ENCODE measurements at regions not wholly inside any gene's neighbourhood (a gene's known extent, or its start where the extent isn't known, plus 50 kb on each side); places are given as distances from the start of the nearest gene placed in this dataset.
"Not testable (repeated sequence)": the region's sequence is repeated elsewhere in the genome, so short reads cannot be mapped to it uniquely, and the experiment has no call there.

GRCh38 chr5:74454263-74455030 is 186.1 kb downstream of the ENC1 start:
- Histone ChIP-seq H3K27ac (ENCODE audit: low read length) (no peak overlapping the region), H3K4me1 (ENCODE audit: control insufficient read depth, insufficient read depth, low read length) (no peaks in the 10 kb centered on the region), H3K9me3 (ENCODE audit: control insufficient read depth, low read length) (no peaks in the 10 kb centered on the region), H3K4me3 (ENCODE audit: low read length) (no peak overlapping the region), H3K27me3 (ENCODE audit: control insufficient read depth, insufficient read depth) (no peaks in the 10 kb centered on the region)
- intact Hi-C loops (cut with DNase I): no loop called here
- 84% methylated on average over 7 of the region's 7 CpGs for WGBS
- DNase-seq (no peak), ATAC-seq (no peak)

DNA sequence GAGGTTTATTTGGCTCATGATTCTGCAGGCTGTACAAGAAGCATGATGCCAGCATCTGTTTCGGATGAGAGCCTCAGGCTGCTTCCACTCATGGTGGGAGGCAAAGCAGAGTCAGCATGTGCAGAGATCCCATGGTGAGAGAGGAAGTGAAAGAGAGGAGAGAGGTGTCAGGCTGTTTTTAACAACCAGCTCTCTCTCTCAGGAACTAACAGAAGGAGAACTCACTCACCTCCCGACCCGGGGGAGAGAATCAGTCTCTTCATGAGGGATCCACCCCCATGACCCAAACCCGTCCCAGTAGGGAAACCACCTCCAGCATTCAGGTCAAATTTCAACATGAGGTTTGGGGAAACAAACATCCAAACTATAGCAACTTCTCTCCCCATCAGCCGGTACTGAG is 187.7 kb downstream of the ENC1 start:
- H3K4me1 ChIP-seq (ENCODE audit: control insufficient read depth, insufficient read depth, low read length): no peaks in the 10 kb centered on the region
- ATAC-seq (no peak), DNase-seq (no peak)
- 67% methylated on average over 5 of the region's 5 CpGs for WGBS
- intact Hi-C loops (cut with DNase I): no loop called here
- no peak overlapping the region for H3K4me3 ChIP-seq (ENCODE audit: low read length)
- no peaks in the 10 kb centered on the region for H3K9me3 ChIP-seq (ENCODE audit: control insufficient read depth, low read length)
- H3K27ac ChIP-seq (ENCODE audit: low read length): no peak overlapping the region
- no peaks in the 10 kb centered on the region for H3K27me3 ChIP-seq (ENCODE audit: control insufficient read depth, insufficient read depth)

DNA sequence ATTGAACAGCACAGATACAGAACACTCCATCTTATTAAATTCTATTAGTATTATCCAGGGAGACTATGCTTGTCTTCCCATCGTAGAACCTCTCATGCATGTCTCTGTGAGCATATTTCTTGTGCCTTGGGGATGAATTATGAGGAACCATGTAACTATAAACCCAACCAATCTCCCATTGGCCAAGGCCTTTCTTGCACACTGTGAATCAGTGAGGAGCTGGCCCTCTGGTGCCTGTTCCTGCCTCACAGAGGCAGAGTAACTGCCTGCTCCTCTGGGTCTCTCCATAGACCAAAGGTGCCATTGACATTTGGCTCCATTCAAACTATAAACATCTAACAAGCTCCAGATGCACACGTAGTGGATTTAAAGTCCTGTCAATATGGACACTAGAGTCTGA is 190.4 kb downstream of the ENC1 start:
- DNase-seq (no peak), ATAC-seq (no peak)
- no peaks in the 10 kb centered on the region for H3K9me3 ChIP-seq (ENCODE audit: control insufficient read depth, low read length)
- no peaks in the 10 kb centered on the region for H3K27me3 ChIP-seq (ENCODE audit: control insufficient read depth, insufficient read depth)
- H3K4me3 ChIP-seq (ENCODE audit: low read length): no peak overlapping the region
- 74% methylated on average over 2 of the region's 2 CpGs for WGBS
- intact Hi-C loops (cut with DNase I): no loop called here
- H3K27ac ChIP-seq (ENCODE audit: low read length): no peak overlapping the region
- H3K4me1 ChIP-seq (ENCODE audit: control insufficient read depth, insufficient read depth, low read length): no peaks in the 10 kb centered on the region

- no peak overlapping the region for H3K4me3 ChIP-seq (ENCODE audit: low read length)
- no peaks in the 10 kb centered on the region for H3K4me1 ChIP-seq (ENCODE audit: control insufficient read depth, insufficient read depth, low read length)
- no peak overlapping the region for H3K27ac ChIP-seq (ENCODE audit: low read length)
- ATAC-seq: peak; percentile 93
- 26% methylated on average over 12 of the region's 12 CpGs for WGBS
- H3K9me3 ChIP-seq (ENCODE audit: control insufficient read depth, low read length): no peaks in the 10 kb centered on the region
- no peaks in the 10 kb centered on the region for H3K27me3 ChIP-seq (ENCODE audit: control insufficient read depth, insufficient read depth)
- DNase-seq: peak; percentile 74 to 83 (median 75)
- intact Hi-C loops (cut with DNase I): no loop called here
Measured at GRCh38 chr5:74446725-74447241, 193.7 kb downstream of the ENC1 start.

DNA sequence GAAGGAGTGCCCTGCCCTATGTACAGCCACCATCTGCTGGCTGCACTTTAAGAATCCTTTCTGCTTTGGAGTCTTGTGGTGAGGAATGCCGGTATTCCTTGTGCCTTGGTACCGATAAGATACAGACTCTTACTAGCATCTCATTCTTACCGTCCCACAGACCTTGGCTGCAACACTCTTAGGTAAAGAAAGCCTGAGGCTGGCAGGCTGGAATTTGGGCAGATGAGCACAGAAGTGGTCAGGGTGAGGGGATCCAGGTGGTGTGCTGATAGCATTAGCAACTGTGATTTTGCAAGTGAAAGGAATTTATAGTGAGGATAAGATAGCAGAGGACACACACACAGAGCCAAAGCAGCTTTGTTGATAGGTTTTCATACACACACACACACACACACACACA is 198.1 kb downstream of the ENC1 start:
- H3K9me3 ChIP-seq (ENCODE audit: control insufficient read depth, low read length): no peaks in the 10 kb centered on the region
- H3K4me1 ChIP-seq (ENCODE audit: control insufficient read depth, insufficient read depth, low read length): no peaks in the 10 kb centered on the region
- 33% methylated on average over 3 of the region's 3 CpGs for WGBS
- ATAC-seq (no peak), DNase-seq (no peak)
- no peaks in the 10 kb centered on the region for H3K27me3 ChIP-seq (ENCODE audit: control insufficient read depth, insufficient read depth)
- intact Hi-C loops (cut with DNase I): no loop called here
- H3K27ac ChIP-seq (ENCODE audit: low read length): no peak overlapping the region
- no peak overlapping the region for H3K4me3 ChIP-seq (ENCODE audit: low read length)

DNA sequence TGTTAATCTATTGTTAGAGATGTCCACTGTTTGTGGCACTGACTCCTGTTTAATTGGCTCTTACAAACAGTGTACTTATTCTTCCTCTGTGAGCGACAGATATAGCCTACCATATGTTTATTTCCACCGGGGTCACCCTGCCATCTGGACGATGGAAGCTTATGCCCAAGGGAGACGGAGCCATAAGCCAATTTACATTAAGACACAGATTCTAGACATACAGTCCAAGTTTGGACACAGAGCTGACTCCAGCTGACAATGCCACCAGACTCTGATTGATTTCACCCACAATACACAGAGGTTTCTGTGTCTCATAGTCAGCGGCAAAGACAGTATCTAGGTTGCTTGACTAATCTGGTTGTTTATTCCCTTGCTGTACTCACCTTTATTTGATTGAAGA is 198.9 kb downstream of the ENC1 start:
- Histone ChIP-seq H3K27ac (ENCODE audit: low read length) (no peak overlapping the region), H3K9me3 (ENCODE audit: control insufficient read depth, low read length) (no peaks in the 10 kb centered on the region), H3K4me1 (ENCODE audit: control insufficient read depth, insufficient read depth, low read length) (no peaks in the 10 kb centered on the region), H3K4me3 (ENCODE audit: low read length) (no peak overlapping the region), H3K27me3 (ENCODE audit: control insufficient read depth, insufficient read depth) (no peaks in the 10 kb centered on the region)
- no peak for ATAC-seq
- intact Hi-C loops (cut with DNase I): no loop called here
- 91% methylated on average over 5 of the region's 5 CpGs for WGBS
- no peak for DNase-seq

DNA sequence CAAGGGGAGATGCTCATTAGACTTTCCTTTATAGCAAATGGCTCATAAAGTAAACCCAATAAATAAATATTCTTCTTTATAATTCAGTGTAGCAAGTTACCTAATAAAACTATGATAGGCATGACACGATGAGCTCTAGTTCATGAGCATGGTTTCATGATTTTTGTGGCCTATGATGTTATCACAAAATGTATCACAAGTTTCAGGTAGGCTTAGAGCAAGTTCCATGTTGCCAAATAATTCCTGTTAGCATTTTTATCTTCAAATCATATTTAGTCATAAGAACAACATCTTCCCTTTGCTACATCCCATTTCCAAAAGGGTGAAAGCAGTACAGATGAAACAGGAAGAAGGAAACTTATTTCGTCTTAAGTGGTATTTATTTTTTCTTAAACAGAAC is 200.2 kb downstream of the ENC1 start:
- no peak for ATAC-seq
- Histone ChIP-seq H3K9me3 (ENCODE audit: control insufficient read depth, low read length) (no peaks in the 10 kb centered on the region), H3K4me1 (ENCODE audit: control insufficient read depth, insufficient read depth, low read length) (no peaks in the 10 kb centered on the region), H3K4me3 (ENCODE audit: low read length) (no peak overlapping the region), H3K27me3 (ENCODE audit: control insufficient read depth, insufficient read depth) (no peaks in the 10 kb centered on the region), H3K27ac (ENCODE audit: low read length) (no peak overlapping the region)
- intact Hi-C loops (cut with DNase I): no loop called here
- no peak for DNase-seq
- 88% methylated on average over 2 of the region's 2 CpGs for WGBS

DNA sequence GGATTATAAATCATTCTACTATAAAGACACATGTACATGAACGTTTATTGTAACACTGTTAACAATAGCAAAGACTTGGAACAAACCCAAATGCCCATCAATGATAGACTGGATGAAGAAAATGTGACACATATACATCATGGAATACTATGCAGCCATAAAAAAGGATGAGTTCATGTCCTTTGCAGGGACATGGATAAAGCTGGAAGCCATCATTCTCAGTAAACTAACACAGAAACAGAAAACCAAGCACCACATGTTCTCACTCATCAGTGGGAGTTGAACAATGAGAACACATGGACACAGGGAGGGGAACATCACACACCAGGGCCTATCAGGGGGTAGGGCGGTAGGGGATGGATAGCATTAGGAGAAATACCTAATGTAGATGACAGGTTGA is 202.7 kb downstream of the ENC1 start:
- H3K4me1 ChIP-seq (ENCODE audit: control insufficient read depth, insufficient read depth, low read length); H3K9me3 ChIP-seq (ENCODE audit: control insufficient read depth, low read length); ATAC-seq; H3K4me3 ChIP-seq (ENCODE audit: low read length); intact Hi-C loops (cut with DNase I); DNase-seq; H3K27ac ChIP-seq (ENCODE audit: low read length); H3K27me3 ChIP-seq (ENCODE audit: control insufficient read depth, insufficient read depth): not testable (repeated sequence)
- WGBS: 89% methylated on average over 2 of the region's 2 CpGs

DNA sequence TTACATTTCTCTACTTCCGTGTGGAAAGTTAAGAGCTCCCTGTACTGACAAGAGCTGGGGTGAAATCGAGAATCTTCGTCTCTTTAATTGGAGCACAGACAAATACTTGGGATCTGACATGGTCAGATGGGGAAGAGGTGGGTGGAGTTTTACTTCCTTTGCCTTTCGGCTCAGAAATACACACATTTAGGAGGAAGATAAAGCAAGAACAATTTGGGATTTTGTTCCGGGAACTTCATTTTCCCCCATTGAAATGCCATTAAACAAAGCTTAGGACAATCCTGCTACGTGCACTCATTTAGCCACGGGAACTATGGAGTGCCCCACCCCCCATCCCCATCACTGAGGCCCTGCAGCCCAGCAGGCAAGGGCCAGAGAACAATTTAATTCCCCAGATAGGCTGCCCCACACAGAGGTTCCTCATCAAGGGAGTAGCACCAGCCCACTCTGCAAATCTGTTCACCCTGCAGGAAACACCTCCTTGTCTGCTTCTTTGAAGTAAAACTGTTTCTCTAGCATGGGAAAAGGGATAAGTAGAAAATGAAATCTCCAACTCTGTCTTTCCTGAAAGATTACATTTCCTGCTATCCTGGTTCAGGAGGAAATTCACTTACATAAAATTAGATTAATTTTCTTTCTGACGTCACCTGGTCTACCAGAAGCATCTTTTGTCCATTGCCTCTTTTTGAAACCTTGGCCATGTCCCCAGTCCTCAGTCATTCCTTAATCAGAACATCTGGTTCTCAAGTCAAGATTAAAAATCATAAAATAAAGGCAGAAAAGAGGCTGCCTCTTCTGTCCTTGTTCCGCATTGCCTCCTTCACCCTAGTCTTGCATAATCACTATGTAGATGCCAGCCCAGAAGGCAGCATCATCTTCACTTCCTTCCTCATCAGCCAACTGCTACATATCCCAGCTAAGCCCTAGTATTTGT is 206.4 kb downstream of the ENC1 start:
- peak overlapping the region; percentile 24 for H3K27ac ChIP-seq (ENCODE audit: low read length)
- peak; percentile 58 to 76 for ATAC-seq
- intact Hi-C loops (cut with DNase I): no loop called here
- peaks cover 2% of the 10 kb centered on the region for H3K4me1 ChIP-seq (ENCODE audit: control insufficient read depth, insufficient read depth, low read length)
- peak in 1 of 3 donors; percentile 56 for DNase-seq
- H3K9me3 ChIP-seq (ENCODE audit: control insufficient read depth, low read length): no peaks in the 10 kb centered on the region
- H3K4me3 ChIP-seq (ENCODE audit: low read length): no peak overlapping the region
- no peaks in the 10 kb centered on the region for H3K27me3 ChIP-seq (ENCODE audit: control insufficient read depth, insufficient read depth)
- WGBS: 24% methylated on average over 9 of the region's 9 CpGs

GRCh38 chr5:74433255-74433895 is 207.2 kb downstream of the ENC1 start:
- intact Hi-C loops (cut with DNase I): no loop called here
- no peaks in the 10 kb centered on the region for H3K9me3 ChIP-seq (ENCODE audit: control insufficient read depth, low read length)
- ATAC-seq: peak; percentile 86 to 94
- H3K27me3 ChIP-seq (ENCODE audit: control insufficient read depth, insufficient read depth): no peaks in the 10 kb centered on the region
- peaks cover 2% of the 10 kb centered on the region for H3K4me1 ChIP-seq (ENCODE audit: control insufficient read depth, insufficient read depth, low read length)
- DNase-seq: no peak
- no peak overlapping the region for H3K27ac ChIP-seq (ENCODE audit: low read length)
- no peak overlapping the region for H3K4me3 ChIP-seq (ENCODE audit: low read length)
- WGBS: 43% methylated on average over 7 of the region's 7 CpGs

DNA sequence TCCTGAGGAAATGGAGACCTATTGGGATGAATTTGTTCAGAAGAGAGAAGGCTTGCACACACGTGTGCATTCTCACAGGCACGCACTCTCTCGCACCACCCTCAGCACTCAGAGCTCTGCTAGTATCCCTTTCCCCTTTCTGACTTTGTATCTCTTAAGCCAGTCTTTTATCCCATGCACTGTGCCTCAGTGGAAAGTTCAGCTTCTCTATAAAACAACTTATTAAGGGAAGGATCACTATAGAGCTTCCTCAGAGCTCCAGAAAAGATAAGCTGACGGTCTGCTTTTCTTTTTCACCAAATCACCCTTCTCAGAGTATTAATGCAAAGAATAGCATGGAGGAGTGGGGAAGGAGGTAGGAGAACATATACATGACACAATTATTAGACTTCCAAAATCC is 207.8 kb downstream of the ENC1 start:
- intact Hi-C loops (cut with DNase I): no loop called here
- no peak overlapping the region for H3K4me3 ChIP-seq (ENCODE audit: low read length)
- no peaks in the 10 kb centered on the region for H3K27me3 ChIP-seq (ENCODE audit: control insufficient read depth, insufficient read depth)
- 81% methylated on average over 4 of the region's 4 CpGs for WGBS
- no peak overlapping the region for H3K27ac ChIP-seq (ENCODE audit: low read length)
- DNase-seq (no peak), ATAC-seq (no peak)
- H3K4me1 ChIP-seq (ENCODE audit: control insufficient read depth, insufficient read depth, low read length): peaks cover 2% of the 10 kb centered on the region
- H3K9me3 ChIP-seq (ENCODE audit: control insufficient read depth, low read length): no peaks in the 10 kb centered on the region

All from right cardiac atrium (tissue), 5 donors.